ENCODE measurements at regions not wholly inside any gene's neighbourhood (a gene's known extent, or its start where the extent isn't known, plus 50 kb on each side); places are given as distances from the start of the nearest gene placed in this dataset.

DNA sequence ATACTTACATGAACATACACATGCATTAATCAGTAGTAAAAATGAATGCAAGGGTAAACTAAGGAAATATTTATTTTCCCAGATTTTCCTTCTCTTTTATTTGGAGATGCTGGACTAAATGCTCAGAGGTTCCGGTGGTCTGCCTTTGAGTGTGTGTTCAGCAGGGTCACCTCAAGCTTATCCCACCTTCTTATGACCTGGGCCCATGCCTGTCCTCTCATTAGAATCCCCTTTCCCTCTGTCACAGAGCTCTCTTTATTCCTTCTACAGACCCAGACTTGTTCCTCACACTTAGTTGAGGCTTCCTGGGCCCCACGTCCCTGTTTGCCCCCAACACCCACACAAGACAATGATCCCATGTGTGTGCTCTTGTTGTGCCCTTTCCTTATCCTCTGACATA, 61.6 kb upstream of the TOP3B start:
- no peak for TF ChIP-seq EZH2 (IDR thresholded peaks at IDR 0.05; ENCODE audit: borderline replicate concordance, low read length)
- TF ChIP-seq, protein P1, sequence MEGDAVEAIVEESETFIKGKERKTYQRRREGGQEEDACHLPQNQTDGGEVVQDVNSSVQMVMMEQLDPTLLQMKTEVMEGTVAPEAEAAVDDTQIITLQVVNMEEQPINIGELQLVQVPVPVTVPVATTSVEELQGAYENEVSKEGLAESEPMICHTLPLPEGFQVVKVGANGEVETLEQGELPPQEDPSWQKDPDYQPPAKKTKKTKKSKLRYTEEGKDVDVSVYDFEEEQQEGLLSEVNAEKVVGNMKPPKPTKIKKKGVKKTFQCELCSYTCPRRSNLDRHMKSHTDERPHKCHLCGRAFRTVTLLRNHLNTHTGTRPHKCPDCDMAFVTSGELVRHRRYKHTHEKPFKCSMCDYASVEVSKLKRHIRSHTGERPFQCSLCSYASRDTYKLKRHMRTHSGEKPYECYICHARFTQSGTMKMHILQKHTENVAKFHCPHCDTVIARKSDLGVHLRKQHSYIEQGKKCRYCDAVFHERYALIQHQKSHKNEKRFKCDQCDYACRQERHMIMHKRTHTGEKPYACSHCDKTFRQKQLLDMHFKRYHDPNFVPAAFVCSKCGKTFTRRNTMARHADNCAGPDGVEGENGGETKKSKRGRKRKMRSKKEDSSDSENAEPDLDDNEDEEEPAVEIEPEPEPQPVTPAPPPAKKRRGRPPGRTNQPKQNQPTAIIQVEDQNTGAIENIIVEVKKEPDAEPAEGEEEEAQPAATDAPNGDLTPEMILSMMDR (IDR thresholded peaks at IDR 0.05; ENCODE audit: low read length): no peak
- H3K9me2 ChIP-seq (ENCODE audit: low read depth, low read length): no peaks in the 10 kb centered on the region
- H3K4me3 ChIP-seq (ENCODE audit: low read depth, low read length, poor library complexity, severe bottlenecking): peak overlapping the region; percentile 69
- H4K20me1 ChIP-seq (ENCODE audit: insufficient read depth, low read length): no peaks in the 10 kb centered on the region
- no peaks in the 10 kb centered on the region for H3K9me3 ChIP-seq (ENCODE audit: low read length)
- H3K4me1 ChIP-seq (ENCODE audit: insufficient read depth, low read length, severe bottlenecking): peaks cover 98% of the 10 kb centered on the region
- H3F3A ChIP-seq (ENCODE audit: insufficient read depth, low read length): 0 out of 2 replicates have a peak, but pooled peaks cover 5% of the 10 kb centered on the region
- H3K27ac ChIP-seq (ENCODE audit: low read depth, low read length, poor library complexity, severe bottlenecking): peak overlapping the region; percentile 99
- H3K79me2 ChIP-seq (ENCODE audit: insufficient read depth, low read length): peaks cover 52% of the 10 kb centered on the region
- H3K27me3 ChIP-seq (ENCODE audit: insufficient read depth, low read length): no peaks in the 10 kb centered on the region
- peak overlapping the region; percentile 88 for H3K4me2 ChIP-seq (ENCODE audit: low read length)
- H3K9ac ChIP-seq (ENCODE audit: low read length): peak overlapping the region; percentile 90
- peaks cover 16% of the 10 kb centered on the region for H3K36me3 ChIP-seq (ENCODE audit: insufficient read depth, low read length)
- H2AFZ ChIP-seq (ENCODE audit: low read length): no peak overlapping the region

GRCh38 chr22:22043296-22044078, 60.9 kb upstream of the TOP3B start:
- Histone ChIP-seq H2AFZ (ENCODE audit: low read length) (no peak overlapping the region), H3K27ac (ENCODE audit: low read depth, low read length, poor library complexity, severe bottlenecking) (peak overlapping the region; percentile 99), H3K9me2 (ENCODE audit: low read depth, low read length) (no peaks in the 10 kb centered on the region), H3K9ac (ENCODE audit: low read length) (peak overlapping the region; percentile 90), H3K36me3 (ENCODE audit: insufficient read depth, low read length) (peaks cover 21% of the 10 kb centered on the region), H3K4me1 (ENCODE audit: insufficient read depth, low read length, severe bottlenecking) (peaks cover 98% of the 10 kb centered on the region), H4K20me1 (ENCODE audit: insufficient read depth, low read length) (no peaks in the 10 kb centered on the region), H3K27me3 (ENCODE audit: insufficient read depth, low read length) (no peaks in the 10 kb centered on the region), H3K4me2 (ENCODE audit: low read length) (peak overlapping the region; percentile 88), H3K79me2 (ENCODE audit: insufficient read depth, low read length) (peaks cover 53% of the 10 kb centered on the region), H3K9me3 (ENCODE audit: low read length) (no peaks in the 10 kb centered on the region), H3K4me3 (ENCODE audit: low read depth, low read length, poor library complexity, severe bottlenecking) (peak overlapping the region; percentile 69), H3F3A (ENCODE audit: insufficient read depth, low read length) (0 out of 2 replicates have a peak, but pooled peaks cover 8% of the 10 kb centered on the region)
- TF ChIP-seq EZH2 (IDR thresholded peaks at IDR 0.05; ENCODE audit: borderline replicate concordance, low read length): no peak
- TF ChIP-seq, protein P1 (IDR thresholded peaks at IDR 0.05; ENCODE audit: low read length): peak; percentile 35; the same call in 1 of the 2 replicates

DNA sequence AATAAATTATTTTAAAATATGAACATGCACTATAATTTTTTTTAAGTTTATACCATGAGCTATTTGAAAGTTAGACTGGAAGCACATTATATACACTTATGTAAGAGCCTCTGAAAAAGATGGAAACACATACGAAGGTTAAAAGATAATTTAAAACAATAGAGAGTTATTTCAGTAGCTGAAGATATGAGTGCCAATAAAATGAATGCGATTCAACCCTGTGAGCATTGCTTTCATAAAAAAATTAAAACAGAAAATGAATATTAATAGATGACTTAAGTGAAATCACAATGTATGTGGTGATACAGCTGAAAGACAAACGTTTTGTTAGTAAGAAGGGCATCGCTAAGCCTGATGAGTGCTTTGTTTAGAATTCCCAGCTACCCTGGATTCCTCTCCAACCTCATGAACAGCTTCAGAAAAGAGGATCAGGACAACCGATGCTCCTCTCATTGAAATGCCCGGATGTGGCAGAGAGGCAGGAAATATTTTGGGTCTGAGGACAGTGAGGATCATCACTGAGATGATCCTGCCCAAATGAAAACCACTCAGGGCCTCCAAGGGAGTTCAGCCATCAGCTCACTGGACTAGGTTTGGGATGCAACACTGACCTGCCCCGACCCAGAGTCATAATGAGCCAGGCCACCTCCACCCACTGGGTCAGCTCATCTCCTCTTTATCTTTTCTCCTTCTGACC, 60.2 kb upstream of the TOP3B start:
- Histone ChIP-seq H3K36me3 (ENCODE audit: insufficient read depth, low read length) (peaks cover 24% of the 10 kb centered on the region), H3K4me1 (ENCODE audit: insufficient read depth, low read length, severe bottlenecking) (peaks cover 100% of the 10 kb centered on the region), H3K9ac (ENCODE audit: low read length) (peak overlapping the region; percentile 90), H3K4me3 (ENCODE audit: low read depth, low read length, poor library complexity, severe bottlenecking) (peak overlapping the region; percentile 69), H3F3A (ENCODE audit: insufficient read depth, low read length) (0 out of 2 replicates have a peak, but pooled peaks cover 8% of the 10 kb centered on the region), H3K27ac (ENCODE audit: low read depth, low read length, poor library complexity, severe bottlenecking) (peak overlapping the region; percentile 99), H3K27me3 (ENCODE audit: insufficient read depth, low read length) (no peaks in the 10 kb centered on the region), H3K4me2 (ENCODE audit: low read length) (peak overlapping the region; percentile 88), H2AFZ (ENCODE audit: low read length) (no peak overlapping the region), H3K79me2 (ENCODE audit: insufficient read depth, low read length) (peaks cover 59% of the 10 kb centered on the region), H3K9me3 (ENCODE audit: low read length) (no peaks in the 10 kb centered on the region), H4K20me1 (ENCODE audit: insufficient read depth, low read length) (no peaks in the 10 kb centered on the region), H3K9me2 (ENCODE audit: low read depth, low read length) (no peaks in the 10 kb centered on the region)
- no peak for TF ChIP-seq EZH2 (IDR thresholded peaks at IDR 0.05; ENCODE audit: borderline replicate concordance, low read length)
- TF ChIP-seq, protein P1 (IDR thresholded peaks at IDR 0.05; ENCODE audit: low read length): no peak

Data from OCI-LY1 (cell line).